D721Med (cell line): ENCODE measurements at regions not wholly inside any gene's neighbourhood (a gene's known extent, or its start where the extent isn't known, plus 50 kb on each side); places are given as distances from the start of the nearest gene placed in this dataset.
"Not testable (repeated sequence)": the region's sequence is repeated elsewhere in the genome, so short reads cannot be mapped to it uniquely, and the experiment has no call there.

Experiments used
- DNase-seq: peaks from one replicate; pipeline ENCODE4 v3.0.0; 2011; ENCODE audit warnings: low spot score; ENCODE audit not compliant: insufficient read length
- FAIRE-seq: peaks from 2 replicates; lab custom pipeline; 2011; peaks lifted over from hg19 to GRCh38; lab: Jason Lieb, UNC
- CTCF ChIP-seq: IDR thresholded peaks from 2 replicates; pipeline ENCODE4 v1.5.1; 2012; ENCODE audit warnings: mild to moderate bottlenecking, control low read depth; ENCODE audit not compliant: insufficient read depth; ENCODE audit errors: missing control alignments

- FAIRE-seq (no peak), DNase-seq (no peak)
Measured at GRCh38 chr2:139427164-139427563, 647.0 kb upstream of the NXPH2 start.

GRCh38 chr2:139424101-139424500 lies 643.9 kb upstream of the NXPH2 start:
- TF ChIP-seq CTCF: no peak
- DNase-seq: no peak
- no peak for FAIRE-seq

More at GRCh38 chr2:139427164-139427563, 647.0 kb upstream of the NXPH2 start:
- TF ChIP-seq CTCF: no peak

GRCh38 chr2:139411236-139411635 lies 631.0 kb upstream of the NXPH2 start:
- FAIRE-seq (no peak), DNase-seq (no peak)
- no peak for TF ChIP-seq CTCF

GRCh38 chr2:139410833-139411174 lies 630.6 kb upstream of the NXPH2 start:
- not testable (repeated sequence) for DNase-seq, FAIRE-seq

- not testable (repeated sequence) for FAIRE-seq, DNase-seq
Measured at GRCh38 chr2:139410147-139410832, 630.1 kb upstream of the NXPH2 start.

GRCh38 chr2:139409212-139409611 lies 629.0 kb upstream of the NXPH2 start:
- FAIRE-seq (no peak), DNase-seq (no peak)
- TF ChIP-seq CTCF: no peak

- DNase-seq (no peak), FAIRE-seq (no peak)
- no peak for TF ChIP-seq CTCF
Measured at GRCh38 chr2:139403948-139404347, 623.8 kb upstream of the NXPH2 start.

- no peak for TF ChIP-seq CTCF
- FAIRE-seq: no peak
Measured at GRCh38 chr2:139394801-139395200, 614.6 kb upstream of the NXPH2 start.

More at GRCh38 chr2:139394801-139395200, 614.6 kb upstream of the NXPH2 start:
- no peak for DNase-seq
